ENCODE measurements at regions not wholly inside any gene's neighbourhood (a gene's known extent, or its start where the extent isn't known, plus 50 kb on each side); places are given as distances from the start of the nearest gene placed in this dataset.

DNA sequence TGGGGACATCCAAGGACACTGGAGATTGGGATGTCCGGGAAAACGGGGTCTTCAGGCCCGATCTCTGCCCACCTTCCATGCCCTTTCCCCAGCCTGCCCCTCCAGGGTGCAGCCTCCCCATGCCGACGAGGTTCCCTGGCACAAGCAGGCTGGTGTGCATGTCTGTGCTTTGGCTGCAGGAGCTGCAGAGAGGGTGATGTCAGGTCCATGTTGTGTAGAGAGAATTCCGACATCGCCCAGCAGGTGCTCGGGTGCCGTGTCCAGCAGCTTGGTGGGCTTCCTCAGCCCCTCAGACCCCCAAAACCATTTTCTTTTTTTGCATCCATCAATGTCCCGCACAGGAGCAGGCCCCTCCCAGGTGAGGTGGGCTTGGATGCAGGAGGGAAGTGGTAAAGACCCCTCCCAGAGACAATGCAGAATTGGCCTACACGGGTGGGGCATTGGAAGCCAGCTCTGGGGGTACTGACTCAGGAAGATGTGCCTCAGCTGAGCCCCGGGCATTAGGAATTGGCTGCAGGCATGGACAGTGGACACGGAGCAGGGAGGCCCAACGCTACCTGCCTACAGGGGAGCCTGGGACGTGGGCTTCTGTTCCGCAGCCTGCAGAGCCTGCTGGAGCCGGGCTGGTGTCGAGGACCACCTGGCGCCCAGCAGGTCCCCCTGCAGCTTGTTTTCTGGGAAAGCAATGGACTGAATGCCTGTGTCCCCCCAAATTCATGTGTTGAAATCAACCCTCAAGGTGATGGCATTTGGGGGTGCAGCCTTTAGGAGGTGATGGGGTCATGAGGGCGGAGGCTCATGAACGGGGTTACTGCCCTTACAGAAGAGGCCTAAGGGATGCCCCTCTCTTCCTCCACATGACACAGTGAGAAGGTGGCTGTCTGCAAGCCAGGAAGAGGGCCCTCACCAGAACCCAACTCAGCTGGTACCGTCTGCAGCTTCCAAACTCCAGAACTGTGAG lies 97.5 kb downstream of the METRNL start:
- Histone ChIP-seq H3K4me1 (peaks cover 0 to under 1% (median 0%) of the 10 kb centered on the region in 3 donors), H3K9me3 (no peaks in the 10 kb centered on the region), H3K27ac (no peak overlapping the region), H3K36me3 (no peaks in the 10 kb centered on the region), H3K4me3 (no peak overlapping the region), H3K27me3 (peaks cover 0 to 5% (median 0%) of the 10 kb centered on the region in 4 donors)
- 75 to 85% methylated on average over 9 to 15 of the region's 22 CpGs for WGBS, 2 donors
- no peak for TF ChIP-seq POLR2A (IDR thresholded peaks at IDR 0.05)
- TF ChIP-seq, protein P1, sequence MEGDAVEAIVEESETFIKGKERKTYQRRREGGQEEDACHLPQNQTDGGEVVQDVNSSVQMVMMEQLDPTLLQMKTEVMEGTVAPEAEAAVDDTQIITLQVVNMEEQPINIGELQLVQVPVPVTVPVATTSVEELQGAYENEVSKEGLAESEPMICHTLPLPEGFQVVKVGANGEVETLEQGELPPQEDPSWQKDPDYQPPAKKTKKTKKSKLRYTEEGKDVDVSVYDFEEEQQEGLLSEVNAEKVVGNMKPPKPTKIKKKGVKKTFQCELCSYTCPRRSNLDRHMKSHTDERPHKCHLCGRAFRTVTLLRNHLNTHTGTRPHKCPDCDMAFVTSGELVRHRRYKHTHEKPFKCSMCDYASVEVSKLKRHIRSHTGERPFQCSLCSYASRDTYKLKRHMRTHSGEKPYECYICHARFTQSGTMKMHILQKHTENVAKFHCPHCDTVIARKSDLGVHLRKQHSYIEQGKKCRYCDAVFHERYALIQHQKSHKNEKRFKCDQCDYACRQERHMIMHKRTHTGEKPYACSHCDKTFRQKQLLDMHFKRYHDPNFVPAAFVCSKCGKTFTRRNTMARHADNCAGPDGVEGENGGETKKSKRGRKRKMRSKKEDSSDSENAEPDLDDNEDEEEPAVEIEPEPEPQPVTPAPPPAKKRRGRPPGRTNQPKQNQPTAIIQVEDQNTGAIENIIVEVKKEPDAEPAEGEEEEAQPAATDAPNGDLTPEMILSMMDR (IDR thresholded peaks at IDR 0.05) = no peak
- no peak for DNase-seq
- intact Hi-C loops (cut with DNase I) = no loop called here

DNA sequence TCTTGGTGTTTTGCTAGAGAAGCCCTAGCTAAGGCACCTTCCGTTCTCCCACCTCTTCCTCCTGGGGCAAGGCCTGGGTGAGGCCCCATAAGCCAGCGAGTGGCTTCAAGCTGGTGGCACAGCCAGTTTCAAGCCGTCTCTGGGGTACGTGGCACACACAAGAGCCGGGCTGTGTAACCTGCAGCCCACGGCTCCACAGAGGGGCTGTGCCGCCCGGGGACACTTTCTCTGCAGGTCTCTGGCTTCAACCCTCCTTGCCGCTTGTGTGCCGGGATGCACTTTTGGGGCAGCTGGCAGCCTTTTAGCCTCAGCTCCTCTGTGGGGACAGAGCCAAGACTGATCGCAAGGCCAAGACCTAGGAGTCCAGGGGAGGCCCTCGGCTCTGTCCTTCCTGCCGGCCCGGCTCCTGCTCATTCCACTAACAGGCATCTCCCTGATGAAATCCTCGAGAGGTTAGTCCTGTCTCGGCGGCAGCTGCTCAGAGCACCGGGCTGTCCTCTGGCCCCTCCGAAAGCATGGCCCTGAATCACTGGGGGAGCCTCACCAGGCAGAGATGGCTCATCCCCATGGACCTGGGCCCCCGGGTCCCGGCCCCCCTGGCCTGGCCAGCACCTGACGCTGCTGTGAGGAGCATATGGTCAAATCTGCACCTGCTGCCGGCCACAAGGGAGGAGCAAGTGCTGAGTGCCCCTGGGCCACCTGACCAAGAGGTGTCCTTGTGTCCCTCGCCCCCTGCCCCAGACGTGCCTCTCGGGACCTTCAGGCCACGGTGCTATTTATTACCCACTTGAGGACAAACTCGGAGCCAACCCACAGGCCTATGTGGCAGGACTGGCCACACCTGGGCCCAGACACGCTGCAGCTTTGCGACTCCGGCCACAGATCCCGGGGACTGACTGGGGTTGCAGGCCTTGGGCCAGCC lies 98.5 kb downstream of the METRNL start:
- 76 to 92% methylated on average over 6 to 20 of the region's 32 CpGs for WGBS, 2 donors
- peak overlapping the region in 1 of 4 donors; percentile 63 for H3K27ac ChIP-seq
- TF ChIP-seq, protein P1 (IDR thresholded peaks at IDR 0.05) = no peak
- no peak for TF ChIP-seq POLR2A (IDR thresholded peaks at IDR 0.05)

DNA sequence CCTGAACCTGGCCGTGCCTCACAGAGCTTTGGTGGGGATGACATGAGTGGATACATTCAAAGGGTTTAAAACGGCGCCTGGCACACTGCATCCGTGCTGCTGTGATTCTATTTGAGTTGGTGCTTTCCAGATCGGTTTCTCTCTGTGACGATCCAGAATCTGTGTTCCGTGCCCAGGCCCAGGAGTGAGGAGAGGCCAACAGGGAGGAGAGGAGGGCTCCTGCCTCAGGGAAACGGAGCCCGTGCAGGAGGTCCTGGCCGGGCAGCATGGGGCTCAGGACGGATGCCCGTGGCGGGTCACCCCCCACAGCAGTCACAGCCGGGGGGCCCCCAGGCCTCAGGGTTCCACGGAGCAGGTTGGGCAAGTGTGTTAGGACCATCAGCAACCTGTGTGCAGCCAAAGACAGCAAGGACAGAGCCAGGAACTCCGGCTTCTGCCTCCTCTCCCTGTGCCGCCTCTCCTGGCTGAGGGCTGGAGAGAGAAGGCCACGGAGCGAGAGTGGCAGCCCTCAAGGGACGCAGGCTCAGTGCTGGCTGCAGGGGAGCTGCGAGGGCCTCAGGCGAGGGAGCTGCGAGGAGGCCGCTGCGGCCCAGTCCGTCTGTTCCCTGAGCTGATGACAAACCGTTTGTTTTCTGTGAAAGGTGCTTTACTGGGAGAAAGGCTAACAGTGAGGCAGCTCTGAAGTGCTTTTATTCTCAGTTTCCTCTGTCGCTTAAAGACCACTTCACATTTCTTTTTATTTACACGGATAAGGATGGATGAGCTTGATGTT lies 99.3 kb downstream of the METRNL start:
- TF ChIP-seq, protein P1 (IDR thresholded peaks at IDR 0.05) = no peak
- no peak for TF ChIP-seq POLR2A (IDR thresholded peaks at IDR 0.05)
- peaks cover 0 to 18% (median 6%) of the 10 kb centered on the region in 3 donors for H3K4me1 ChIP-seq
- no peaks in the 10 kb centered on the region for H3K9me3 ChIP-seq
- H3K27ac ChIP-seq = peak overlapping the region in 2 of 4 donors; percentile 42 to 63
- DNase-seq = no peak
- no peak overlapping the region for H3K4me3 ChIP-seq
- 60 to 76% methylated on average over 10 to 13 of the region's 29 CpGs for WGBS, 2 donors
- intact Hi-C loops (cut with DNase I) = no loop called here
- no peaks in the 10 kb centered on the region for H3K36me3 ChIP-seq
- H3K27me3 ChIP-seq = peaks cover 0 to under 1% (median 0%) of the 10 kb centered on the region in 4 donors

More for the DNA sequence above, 98.5 kb downstream of the METRNL start:
- no peak for DNase-seq
- H3K27me3 ChIP-seq = no peaks in the 10 kb centered on the region
- no peaks in the 10 kb centered on the region for H3K9me3 ChIP-seq
- peaks cover 0 to 10% (median 0%) of the 10 kb centered on the region in 3 donors for H3K4me1 ChIP-seq
- intact Hi-C loops (cut with DNase I) = no loop called here
- no peak overlapping the region for H3K4me3 ChIP-seq
- H3K36me3 ChIP-seq = no peaks in the 10 kb centered on the region

DNA sequence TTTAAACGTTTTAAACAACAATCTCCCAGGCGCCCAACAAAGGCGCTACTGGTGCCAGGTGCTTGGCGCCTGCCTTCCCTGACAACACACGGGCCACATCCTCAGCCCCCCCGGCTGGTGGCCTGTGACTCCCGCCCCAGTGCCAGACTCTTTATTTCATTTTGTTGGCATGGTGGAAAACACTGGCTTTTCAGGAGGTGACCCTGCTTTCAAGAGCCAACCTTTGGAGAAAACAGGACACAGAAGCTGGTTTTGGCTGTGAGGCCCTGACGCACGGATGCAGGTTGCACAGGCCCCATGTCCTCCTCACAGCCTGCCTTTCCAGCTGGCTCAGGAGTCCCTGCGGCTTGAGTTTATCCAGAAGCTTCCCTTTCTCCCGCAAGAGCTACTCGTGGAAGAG lies 100.0 kb downstream of the METRNL start:
- TF ChIP-seq, protein P1 (IDR thresholded peaks at IDR 0.05) = no peak
- no peak for TF ChIP-seq POLR2A (IDR thresholded peaks at IDR 0.05)
- H3K36me3 ChIP-seq = no peaks in the 10 kb centered on the region
- no peaks in the 10 kb centered on the region for H3K9me3 ChIP-seq
- 67 to 91% methylated on average over 6 to 10 of the region's 12 CpGs for WGBS, 2 donors
- peaks cover 0 to 25% (median 7%) of the 10 kb centered on the region in 3 donors for H3K4me1 ChIP-seq
- H3K27me3 ChIP-seq = peaks cover 0 to 7% (median 0%) of the 10 kb centered on the region in 4 donors
- no peak for DNase-seq
- intact Hi-C loops (cut with DNase I) = no loop called here
- H3K4me3 ChIP-seq = no peak overlapping the region
- peak overlapping the region in 1 of 4 donors; percentile 3 for H3K27ac ChIP-seq
